ENCODE measurements at regions not wholly inside any gene's neighbourhood (a gene's known extent, or its start where the extent isn't known, plus 50 kb on each side); places are given as distances from the start of the nearest gene placed in this dataset.

DNA sequence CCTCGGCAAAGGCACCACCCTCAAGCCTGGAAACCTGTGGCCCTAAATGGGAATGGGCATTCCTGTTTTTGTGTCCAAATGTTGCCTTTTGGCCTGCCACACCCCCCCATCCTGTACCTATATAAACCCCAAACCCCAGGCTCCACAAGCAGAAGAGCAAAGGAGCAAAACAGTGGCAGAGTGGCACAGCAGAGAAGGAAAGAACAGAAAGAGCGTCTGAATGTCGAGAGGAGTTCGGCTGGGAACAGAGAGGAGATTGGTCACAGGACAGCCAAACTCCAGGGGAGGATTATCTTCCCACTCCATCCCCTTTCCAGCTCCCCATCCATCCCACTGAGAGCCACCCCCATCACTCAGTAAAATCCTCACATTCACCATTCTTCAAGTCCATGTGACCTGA lies 58.0 kb upstream of the PREP start:
- TF ChIP-seq, protein P1, sequence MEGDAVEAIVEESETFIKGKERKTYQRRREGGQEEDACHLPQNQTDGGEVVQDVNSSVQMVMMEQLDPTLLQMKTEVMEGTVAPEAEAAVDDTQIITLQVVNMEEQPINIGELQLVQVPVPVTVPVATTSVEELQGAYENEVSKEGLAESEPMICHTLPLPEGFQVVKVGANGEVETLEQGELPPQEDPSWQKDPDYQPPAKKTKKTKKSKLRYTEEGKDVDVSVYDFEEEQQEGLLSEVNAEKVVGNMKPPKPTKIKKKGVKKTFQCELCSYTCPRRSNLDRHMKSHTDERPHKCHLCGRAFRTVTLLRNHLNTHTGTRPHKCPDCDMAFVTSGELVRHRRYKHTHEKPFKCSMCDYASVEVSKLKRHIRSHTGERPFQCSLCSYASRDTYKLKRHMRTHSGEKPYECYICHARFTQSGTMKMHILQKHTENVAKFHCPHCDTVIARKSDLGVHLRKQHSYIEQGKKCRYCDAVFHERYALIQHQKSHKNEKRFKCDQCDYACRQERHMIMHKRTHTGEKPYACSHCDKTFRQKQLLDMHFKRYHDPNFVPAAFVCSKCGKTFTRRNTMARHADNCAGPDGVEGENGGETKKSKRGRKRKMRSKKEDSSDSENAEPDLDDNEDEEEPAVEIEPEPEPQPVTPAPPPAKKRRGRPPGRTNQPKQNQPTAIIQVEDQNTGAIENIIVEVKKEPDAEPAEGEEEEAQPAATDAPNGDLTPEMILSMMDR (IDR thresholded peaks at IDR 0.05; ENCODE audit: insufficient read depth, low read length, poor library complexity, severe bottlenecking) = no peak
- no peak for TF ChIP-seq EZH2phosphoT487 (conservative IDR thresholded peaks at IDR 0.05; ENCODE audit: low read length)
